A673 (cell line): ENCODE measurements at regions not wholly inside any gene's neighbourhood (a gene's known extent, or its start where the extent isn't known, plus 50 kb on each side); places are given as distances from the start of the nearest gene placed in this dataset.

Experiments
- CTCF ChIP-seq: fragments of 300-800, 200-600 bp; sonication (generic); conservative IDR thresholded peaks from 2 replicates; pipeline ENCODE4 v1.5.1; 2017; ENCODE audit warnings: low read depth, mild to moderate bottlenecking, antibody characterized with exemption, low read length, moderate library complexity, mixed read lengths
- EZH2 ChIP-seq: fragments of 200-600 bp; sonication (generic); IDR thresholded peaks from 2 replicates; pipeline ENCODE4 v1.6.1; 2017; ENCODE audit warnings: borderline replicate concordance, low read depth, mild to moderate bottlenecking, mixed read lengths, antibody characterized with exemption, low read length; ENCODE audit not compliant: poor library complexity, severe bottlenecking

GRCh38 chr2:17208511-17208910, 309.7 kb downstream of the RAD51AP2 start:
- no peak for TF ChIP-seq CTCF
- TF ChIP-seq EZH2: no peak
